ENCODE measurements at regions not wholly inside any gene's neighbourhood (a gene's known extent, or its start where the extent isn't known, plus 50 kb on each side); places are given as distances from the start of the nearest gene placed in this dataset.
"Not testable (repeated sequence)": the region's sequence is repeated elsewhere in the genome, so short reads cannot be mapped to it uniquely, and the experiment has no call there.

- POLR2A ChIA-PET, result no interaction called here
Measured at GRCh38 chr3:78481050-78481449, 1286.7 kb downstream of the ROBO1 start.

GRCh38 chr3:78483090-78483489 lies 1284.7 kb downstream of the ROBO1 start:
- CTCF ChIA-PET, result no interaction called here
- POLR2A ChIA-PET, result no interaction called here

More at GRCh38 chr3:78481050-78481449, 1286.7 kb downstream of the ROBO1 start:
- CTCF ChIA-PET, result no interaction called here

DNA sequence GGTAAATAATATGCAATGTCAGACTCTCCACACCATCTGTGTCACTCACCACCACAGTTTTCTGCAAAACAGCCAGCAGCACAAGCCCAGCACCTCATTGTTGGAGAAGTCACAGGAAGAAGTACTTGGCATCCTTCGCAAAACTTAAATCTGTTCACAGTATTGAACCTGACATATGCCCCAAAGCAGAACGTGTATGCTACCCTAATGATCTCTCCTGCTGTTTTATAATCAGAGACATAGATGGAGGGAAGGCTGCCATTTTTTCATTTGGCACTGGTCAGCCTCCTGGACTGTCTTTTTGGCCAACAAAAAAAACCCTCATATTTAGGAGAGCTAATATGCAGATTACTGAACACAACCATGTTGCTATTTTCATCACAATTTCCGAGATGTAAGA lies 1272.9 kb downstream of the ROBO1 start:
- ChIA-PET POLR2A (no interaction called here), CTCF (no interaction called here)

DNA sequence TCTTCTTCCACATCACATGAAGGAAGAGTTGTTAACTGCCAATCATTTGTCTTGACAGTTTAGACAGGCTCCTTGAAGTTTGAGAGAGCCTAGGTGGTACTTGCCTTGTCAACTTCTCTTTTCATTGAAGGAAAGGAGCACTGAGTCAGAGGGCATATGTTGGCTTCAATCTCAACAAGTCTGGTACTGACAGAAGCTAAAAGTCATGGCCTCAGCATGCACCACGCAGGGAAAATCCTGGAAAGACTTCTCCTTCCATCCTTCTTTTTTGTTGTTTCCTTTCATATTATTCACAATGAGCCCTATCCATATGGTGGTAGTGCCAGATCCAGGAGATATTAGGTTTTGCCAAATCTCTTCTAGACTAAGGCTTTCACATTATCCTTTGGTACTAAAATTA lies 1272.5 kb downstream of the ROBO1 start:
- POLR2A ChIA-PET, result no interaction called here
- CTCF ChIA-PET, result no interaction called here

DNA sequence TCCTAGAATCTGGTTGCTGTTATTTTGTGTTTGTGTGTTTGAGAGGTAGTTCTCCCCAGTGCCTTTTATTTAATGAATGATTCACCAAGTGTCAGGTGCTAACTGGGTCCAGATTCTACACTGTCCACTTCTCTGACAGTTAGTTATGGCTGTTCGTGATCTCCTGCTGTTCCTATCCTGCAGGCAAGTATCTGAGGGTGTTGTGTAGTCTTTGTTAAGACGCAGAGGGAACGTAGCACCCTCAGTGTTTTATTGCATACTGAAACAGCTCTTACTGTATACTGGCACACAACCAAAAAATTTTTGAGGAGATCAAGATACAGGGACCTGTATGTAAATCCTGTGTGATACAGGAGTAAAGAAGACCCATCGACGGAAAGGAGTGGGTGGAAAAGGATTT lies 1271.3 kb downstream of the ROBO1 start:
- ChIA-PET POLR2A (no interaction called here), CTCF (no interaction called here)

DNA sequence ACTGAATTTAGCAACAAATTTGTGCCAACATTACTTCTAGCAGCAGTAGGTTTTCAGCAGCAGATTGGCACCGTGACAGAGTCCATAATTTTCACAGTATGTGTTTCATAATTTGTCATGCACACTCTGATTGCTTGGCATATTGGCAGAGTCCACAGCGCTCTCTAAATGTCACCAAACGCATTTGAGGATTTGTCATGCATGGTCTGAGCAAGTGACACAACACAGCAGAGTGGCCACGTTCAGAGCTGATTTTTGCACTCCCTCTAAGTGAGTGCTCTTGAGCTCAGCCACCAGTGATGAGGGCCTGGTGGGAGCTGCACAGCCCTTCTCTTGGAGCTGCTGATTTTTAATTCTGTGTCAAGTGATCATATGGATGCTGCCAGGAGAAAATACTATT lies 1270.8 kb downstream of the ROBO1 start:
- CTCF ChIA-PET, result no interaction called here

DNA sequence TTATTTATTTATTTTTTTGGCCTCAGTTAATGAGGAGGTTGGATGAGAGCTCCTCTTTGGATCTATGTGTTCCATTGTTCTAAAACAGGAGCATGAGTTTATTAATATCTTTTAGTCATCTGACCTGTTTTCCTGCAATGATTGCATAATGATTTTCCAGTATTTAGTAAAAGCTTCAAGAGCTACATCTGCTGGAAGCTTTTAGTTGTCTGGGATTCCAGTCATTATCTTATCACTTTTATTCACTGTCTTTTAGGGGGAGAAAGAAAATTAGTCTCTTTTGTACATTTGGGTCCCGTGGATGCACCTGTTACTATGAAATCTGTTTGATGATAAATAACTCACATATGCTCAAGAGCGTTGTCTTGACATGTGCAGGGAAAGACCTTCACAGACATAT lies 1270.0 kb downstream of the ROBO1 start:
- ChIA-PET CTCF (no interaction called here), POLR2A (no interaction called here)

More for the DNA sequence above, 1270.8 kb downstream of the ROBO1 start:
- POLR2A ChIA-PET, result no interaction called here

GRCh38 chr3:78506061-78506460 lies 1261.7 kb downstream of the ROBO1 start:
- ChIA-PET CTCF (no interaction called here), POLR2A (no interaction called here)

GRCh38 chr3:78506581-78507195 lies 1261.1 kb downstream of the ROBO1 start:
- CTCF ChIA-PET, result no interaction called here
- POLR2A ChIA-PET, result no interaction called here

DNA sequence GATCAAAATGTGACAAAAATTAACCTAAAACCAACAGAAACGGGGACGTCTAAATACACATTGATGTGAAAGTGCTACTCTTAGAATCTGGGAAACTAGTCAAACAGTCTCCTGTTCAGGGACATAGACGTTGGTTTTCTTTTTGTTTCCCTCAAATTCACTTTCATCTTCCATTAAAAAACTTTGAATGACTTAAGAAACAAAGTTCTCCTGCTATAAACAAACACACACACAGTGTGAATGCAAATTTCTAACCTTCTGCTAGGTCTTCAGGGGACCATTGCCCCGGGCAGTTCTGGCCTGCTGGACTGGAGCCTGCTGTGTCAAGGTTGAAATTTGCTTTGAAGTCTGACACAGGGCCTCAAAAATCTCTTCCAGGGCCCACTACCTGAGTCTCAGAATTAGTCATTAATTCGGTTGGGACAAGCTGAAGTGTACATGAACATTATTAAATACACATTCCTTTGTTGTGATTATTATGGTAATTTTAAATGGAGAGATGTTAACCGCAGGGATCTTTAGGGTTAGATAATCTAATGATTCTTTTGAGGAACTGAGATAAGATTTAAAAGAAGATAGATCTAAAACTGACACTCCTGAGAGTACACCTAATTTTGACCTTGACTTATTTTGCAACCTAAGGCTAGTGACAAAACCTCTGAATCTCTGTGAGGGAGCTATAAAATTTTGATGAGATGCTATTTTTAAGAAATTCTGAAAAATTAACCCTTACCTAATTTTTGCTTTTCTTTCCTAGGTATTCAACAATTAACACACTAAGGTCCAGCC lies 1260.4 kb downstream of the ROBO1 start:
- ChIA-PET POLR2A (no interaction called here), CTCF (no interaction called here)

DNA sequence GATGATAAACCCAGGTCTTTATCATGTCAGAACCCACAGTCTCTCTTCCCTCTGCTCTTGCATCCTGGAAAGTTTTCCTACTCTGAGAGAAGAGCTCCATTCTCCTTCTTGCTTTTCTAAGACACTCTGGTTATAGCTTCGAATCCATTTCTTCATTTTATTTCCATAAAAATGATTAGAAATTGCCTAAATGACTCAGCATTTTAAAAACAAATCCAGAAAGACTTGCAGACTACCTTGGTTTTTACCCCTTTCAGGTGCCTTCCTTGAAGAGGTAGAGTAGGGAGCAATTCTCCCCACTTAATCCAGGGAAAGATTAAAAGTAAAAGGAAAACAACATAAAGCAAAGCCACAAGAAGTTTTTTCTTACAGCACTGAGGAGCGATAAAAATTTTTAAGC lies 1256.0 kb downstream of the ROBO1 start:
- ChIA-PET POLR2A (no interaction called here), CTCF (no interaction called here)

GRCh38 chr3:78512786-78513185 lies 1255.0 kb downstream of the ROBO1 start:
- CTCF ChIA-PET, POLR2A ChIA-PET: not testable (repeated sequence)

GRCh38 chr3:78516437-78516836 lies 1251.4 kb downstream of the ROBO1 start:
- ChIA-PET CTCF (no interaction called here), POLR2A (no interaction called here)

GRCh38 chr3:78516937-78517336 lies 1250.9 kb downstream of the ROBO1 start:
- CTCF ChIA-PET, result no interaction called here
- POLR2A ChIA-PET, result no interaction called here

- ChIA-PET CTCF (no interaction called here), POLR2A (no interaction called here)
Measured at GRCh38 chr3:78517965-78518364, 1249.8 kb downstream of the ROBO1 start.

GRCh38 chr3:78519281-78519680 lies 1248.5 kb downstream of the ROBO1 start:
- ChIA-PET CTCF (no interaction called here), POLR2A (no interaction called here)

GRCh38 chr3:78529601-78530000 lies 1238.2 kb downstream of the ROBO1 start:
- ChIA-PET POLR2A (no interaction called here), CTCF (no interaction called here)

- ChIA-PET CTCF (no interaction called here), POLR2A (no interaction called here)
Measured at GRCh38 chr3:78540485-78540884, 1227.3 kb downstream of the ROBO1 start.

GRCh38 chr3:78545827-78546226 lies 1222.0 kb downstream of the ROBO1 start:
- ChIA-PET POLR2A (no interaction called here), CTCF (no interaction called here)
